GM13977 (cell line): ENCODE measurements at regions not wholly inside any gene's neighbourhood (a gene's known extent, or its start where the extent isn't known, plus 50 kb on each side); places are given as distances from the start of the nearest gene placed in this dataset.
"Not testable (repeated sequence)": the region's sequence is repeated elsewhere in the genome, so short reads cannot be mapped to it uniquely, and the experiment has no call there.

Source experiments
- DNase-seq: peaks from one replicate; pipeline ENCODE4 v3.0.0; 2012; ENCODE audit warnings: low spot score
- CTCF ChIP-seq: IDR thresholded peaks from 2 replicates; pipeline ENCODE4 v1.5.1; 2012; ENCODE audit warnings: mild to moderate bottlenecking, control low read depth; ENCODE audit not compliant: insufficient read depth; ENCODE audit errors: extremely low read depth, missing control alignments
- in situ Hi-C: fragments of 300-500 bp; cut with MboI; formaldehyde crosslinking; loops from one replicate; pipeline ENCODE4 v1.12.0; 2022; ENCODE audit warnings: low sequenced_read_pairs, low pct_unique_long_range_greater_than_20kb, mixed read lengths, inconsistent platforms; ENCODE audit not compliant: unreplicated experiment

GRCh38 chr7:131934452-131934851, 378.0 kb upstream of the PODXL start:
- no peak for TF ChIP-seq CTCF
- no peak for DNase-seq
- in situ Hi-C loops, result no loop called here

GRCh38 chr7:131933751-131934289, 377.4 kb upstream of the PODXL start:
- in situ Hi-C loops, result no loop called here

GRCh38 chr7:131933219-131933618, 376.8 kb upstream of the PODXL start:
- in situ Hi-C loops, DNase-seq: not testable (repeated sequence)

More at GRCh38 chr7:131933751-131934289, 377.4 kb upstream of the PODXL start:
- no peak for DNase-seq
- TF ChIP-seq CTCF, result no peak

GRCh38 chr7:131932271-131932670, 375.8 kb upstream of the PODXL start:
- no peak for TF ChIP-seq CTCF

GRCh38 chr7:131931370-131931769, 374.9 kb upstream of the PODXL start:
- TF ChIP-seq CTCF, result no peak
- in situ Hi-C loops, result no loop called here
- DNase-seq, result no peak

More at GRCh38 chr7:131932271-131932670, 375.8 kb upstream of the PODXL start:
- DNase-seq, result no peak
- in situ Hi-C loops, result no loop called here

- in situ Hi-C loops, result no loop called here
- DNase-seq, result no peak
- TF ChIP-seq CTCF, result no peak
These were observed 373.2 kb upstream of the PODXL start for GRCh38 chr7:131929632-131930031.

- in situ Hi-C loops, result no loop called here
- TF ChIP-seq CTCF, result no peak
- DNase-seq, result no peak
These were observed 371.5 kb upstream of the PODXL start for GRCh38 chr7:131927770-131928423.
